Lower leg skin (tissue), 3 donors: ENCODE measurements at regions not wholly inside any gene's neighbourhood (a gene's known extent, or its start where the extent isn't known, plus 50 kb on each side); places are given as distances from the start of the nearest gene placed in this dataset.

Experiments used
- POLR2A ChIP-seq, 2 donors: fragments of 450-650 bp; IDR thresholded peaks; one replicate each; pipeline ENCODE4 v1.6.1; 2016 to 2017; ENCODE audit warnings: antibody characterized with exemption in 2 of 2, mild to moderate bottlenecking in 1 of 2, moderate library complexity in 1 of 2
- TF ChIP-seq, protein P1 (sequence below), 3 donors: fragments of 450-650 bp; IDR thresholded peaks; one replicate each; pipeline ENCODE4 v1.5.1; 2016; ENCODE audit warnings: antibody characterized with exemption in 3 of 3, mild to moderate bottlenecking in 3 of 3, moderate library complexity in 2 of 3

DNA sequence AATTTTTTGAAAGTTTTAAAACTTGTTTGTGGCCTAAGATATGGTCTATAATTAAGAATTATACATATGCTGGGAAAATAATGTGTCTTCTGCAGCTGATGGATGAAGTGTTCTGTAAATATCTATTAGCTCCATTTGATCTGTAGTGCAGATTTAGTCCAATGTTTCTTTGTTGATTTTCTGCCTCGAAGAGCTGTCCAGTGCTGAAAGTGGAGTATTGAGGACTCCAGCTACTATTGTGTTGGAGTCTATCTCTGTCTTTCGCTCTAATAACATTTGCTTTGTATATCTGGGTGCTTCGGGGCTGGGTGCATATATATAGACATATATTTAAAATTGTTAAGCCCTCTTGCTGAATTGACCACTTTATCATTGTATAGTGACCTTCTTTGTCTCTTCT, 2127.3 kb downstream of the PCDH7 start:
- TF ChIP-seq, protein P1, sequence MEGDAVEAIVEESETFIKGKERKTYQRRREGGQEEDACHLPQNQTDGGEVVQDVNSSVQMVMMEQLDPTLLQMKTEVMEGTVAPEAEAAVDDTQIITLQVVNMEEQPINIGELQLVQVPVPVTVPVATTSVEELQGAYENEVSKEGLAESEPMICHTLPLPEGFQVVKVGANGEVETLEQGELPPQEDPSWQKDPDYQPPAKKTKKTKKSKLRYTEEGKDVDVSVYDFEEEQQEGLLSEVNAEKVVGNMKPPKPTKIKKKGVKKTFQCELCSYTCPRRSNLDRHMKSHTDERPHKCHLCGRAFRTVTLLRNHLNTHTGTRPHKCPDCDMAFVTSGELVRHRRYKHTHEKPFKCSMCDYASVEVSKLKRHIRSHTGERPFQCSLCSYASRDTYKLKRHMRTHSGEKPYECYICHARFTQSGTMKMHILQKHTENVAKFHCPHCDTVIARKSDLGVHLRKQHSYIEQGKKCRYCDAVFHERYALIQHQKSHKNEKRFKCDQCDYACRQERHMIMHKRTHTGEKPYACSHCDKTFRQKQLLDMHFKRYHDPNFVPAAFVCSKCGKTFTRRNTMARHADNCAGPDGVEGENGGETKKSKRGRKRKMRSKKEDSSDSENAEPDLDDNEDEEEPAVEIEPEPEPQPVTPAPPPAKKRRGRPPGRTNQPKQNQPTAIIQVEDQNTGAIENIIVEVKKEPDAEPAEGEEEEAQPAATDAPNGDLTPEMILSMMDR (IDR thresholded peaks at IDR 0.05), result no peak
- no peak for TF ChIP-seq POLR2A (IDR thresholded peaks at IDR 0.05)
